HG03354 (cell line): ENCODE measurements at regions not wholly inside any gene's neighbourhood (a gene's known extent, or its start where the extent isn't known, plus 50 kb on each side); places are given as distances from the start of the nearest gene placed in this dataset.

Experiments
- ATAC-seq: cut with Tn5 transposase; IDR thresholded peaks from one replicate; pipeline ENCODE4 v1.9.1; 2021; ENCODE audit warnings: mild to moderate bottlenecking; ENCODE audit not compliant: unreplicated experiment, poor library complexity, severe bottlenecking

- ATAC-seq: no peak
These were observed 1289.3 kb downstream of the BRD1 start for GRCh38 chr22:48538291-48538820.

- ATAC-seq: no peak
These were observed 1290.4 kb downstream of the BRD1 start for GRCh38 chr22:48537343-48537680.

- ATAC-seq: no peak
These were observed 1290.9 kb downstream of the BRD1 start for GRCh38 chr22:48536541-48537342.

GRCh38 chr22:48535868-48536540 lies 1291.7 kb downstream of the BRD1 start:
- ATAC-seq: no peak

GRCh38 chr22:48534395-48534958 lies 1293.2 kb downstream of the BRD1 start:
- no peak for ATAC-seq

GRCh38 chr22:48532986-48533385 lies 1294.7 kb downstream of the BRD1 start:
- no peak for ATAC-seq

- ATAC-seq: no peak
These were observed 1295.8 kb downstream of the BRD1 start for GRCh38 chr22:48531761-48532435.

- ATAC-seq: no peak
These were observed 1296.6 kb downstream of the BRD1 start for GRCh38 chr22:48531108-48531507.

- no peak for ATAC-seq
These were observed 1297.0 kb downstream of the BRD1 start for GRCh38 chr22:48530666-48531065.

- ATAC-seq: no peak
These were observed 1299.3 kb downstream of the BRD1 start for GRCh38 chr22:48528221-48528915.

GRCh38 chr22:48523761-48524160 lies 1303.9 kb downstream of the BRD1 start:
- ATAC-seq: no peak

- ATAC-seq: no peak
These were observed 1304.6 kb downstream of the BRD1 start for GRCh38 chr22:48523091-48523490.

GRCh38 chr22:48522271-48522670 lies 1305.4 kb downstream of the BRD1 start:
- ATAC-seq: no peak

- no peak for ATAC-seq
These were observed 1306.6 kb downstream of the BRD1 start for GRCh38 chr22:48520884-48521588.

GRCh38 chr22:48520207-48520606 lies 1307.5 kb downstream of the BRD1 start:
- no peak for ATAC-seq

- no peak for ATAC-seq
These were observed 1310.3 kb downstream of the BRD1 start for GRCh38 chr22:48517039-48518030.

- no peak for ATAC-seq
These were observed 1311.1 kb downstream of the BRD1 start for GRCh38 chr22:48516571-48516970.

- ATAC-seq: no peak
These were observed 1312.0 kb downstream of the BRD1 start for GRCh38 chr22:48515571-48516200.
